NCI-H69 (cell line): ENCODE measurements at regions not wholly inside any gene's neighbourhood (a gene's known extent, or its start where the extent isn't known, plus 50 kb on each side); places are given as distances from the start of the nearest gene placed in this dataset.

Experiments used
- DNase-seq: peaks from one replicate; lab custom pipeline; 2025; lab: John Stamatoyannopoulos, UW

GRCh38 chr7:126378642-126379041 is 874.1 kb downstream of the GRM8 start:
- no peak for DNase-seq

DNA sequence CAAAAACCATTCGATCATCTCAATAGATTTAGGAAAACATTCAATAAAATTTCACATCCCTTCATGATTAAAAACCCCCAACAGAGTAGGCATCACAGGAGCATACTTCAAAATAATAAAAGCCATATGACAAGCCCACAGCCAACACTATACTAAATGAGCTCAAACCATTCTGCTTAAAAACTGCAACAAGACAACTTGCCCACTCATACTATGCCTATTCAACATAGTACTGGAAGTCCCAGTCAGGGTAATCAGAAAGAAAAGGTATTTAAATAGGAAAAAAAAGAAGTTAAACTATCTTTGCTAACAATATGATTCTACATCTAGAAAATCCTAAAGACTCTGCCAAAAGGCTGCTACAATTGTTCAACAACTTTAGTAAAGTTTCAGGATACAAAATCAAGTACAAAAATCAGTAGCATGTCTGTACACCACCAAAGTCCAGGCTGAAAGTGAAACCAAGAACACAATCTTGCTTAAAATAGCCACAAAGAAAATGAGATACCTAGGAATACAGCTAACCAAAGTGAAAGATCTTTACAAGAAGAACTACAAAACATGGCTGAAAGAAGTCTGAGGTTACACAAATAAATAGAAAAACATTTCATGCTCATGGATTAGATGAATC is 882.6 kb downstream of the GRM8 start:
- DNase-seq: no peak

GRCh38 chr7:126362746-126363145 is 890.0 kb downstream of the GRM8 start:
- peak; percentile 95 for DNase-seq

DNA sequence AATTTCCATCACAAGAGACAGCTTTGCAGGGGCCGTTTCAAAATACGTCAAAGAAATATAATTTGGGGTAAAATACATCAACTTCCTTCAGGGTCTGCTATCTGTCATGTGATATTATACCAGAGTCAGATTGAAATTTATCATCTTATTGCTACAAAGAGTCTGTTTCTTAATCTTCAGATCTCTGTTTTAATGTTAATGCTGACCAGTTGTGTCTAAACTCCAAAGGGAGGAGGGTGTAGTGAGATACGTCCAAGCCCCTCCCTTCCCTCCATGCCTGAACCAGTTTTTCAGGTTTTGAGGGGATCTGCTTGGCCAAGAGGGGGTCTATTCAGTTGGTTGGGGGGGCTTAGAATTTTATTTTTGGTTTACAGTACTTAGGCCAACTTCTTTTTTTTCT is 891.6 kb downstream of the GRM8 start:
- DNase-seq: no peak

- no peak for DNase-seq
Measured at GRCh38 chr7:126339813-126340212, 912.9 kb downstream of the GRM8 start.

DNA sequence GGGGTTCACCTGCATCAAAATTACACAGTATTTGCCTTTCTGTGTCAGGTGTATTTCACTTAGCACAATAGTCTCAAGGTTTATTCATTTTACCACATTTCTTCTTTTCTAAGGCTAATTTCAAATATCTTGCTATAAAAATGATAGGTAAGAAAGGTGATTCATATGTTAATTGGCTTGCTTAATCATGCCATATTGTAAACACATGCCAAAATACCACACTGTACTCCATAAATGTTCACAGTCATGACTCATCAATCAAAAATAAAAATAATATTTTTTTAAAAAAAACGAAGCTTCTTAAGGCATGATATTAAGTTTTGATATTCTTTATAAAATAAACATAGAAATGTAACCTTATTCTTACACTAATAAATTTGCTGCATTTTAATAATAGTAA is 947.1 kb downstream of the GRM8 start:
- no peak for DNase-seq

DNA sequence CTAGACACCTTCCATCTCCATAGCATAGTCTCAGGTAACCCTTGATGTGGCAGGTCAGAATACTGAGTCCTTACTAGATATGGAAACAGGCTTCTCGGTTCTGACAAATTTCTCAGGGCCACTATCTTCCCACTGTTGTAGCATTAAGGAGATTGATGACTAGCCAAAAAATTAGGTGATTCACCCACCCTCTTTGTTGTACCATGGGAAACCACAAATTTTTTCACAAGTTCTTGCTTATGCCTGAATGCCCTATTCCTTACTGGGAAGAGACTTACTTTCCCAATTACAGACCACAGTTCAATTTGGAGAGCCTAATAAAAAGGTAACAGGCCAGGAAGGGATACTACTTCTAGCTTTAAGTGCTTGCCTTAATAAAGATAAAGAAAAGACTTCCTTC is 948.8 kb downstream of the GRM8 start:
- no peak for DNase-seq

DNA sequence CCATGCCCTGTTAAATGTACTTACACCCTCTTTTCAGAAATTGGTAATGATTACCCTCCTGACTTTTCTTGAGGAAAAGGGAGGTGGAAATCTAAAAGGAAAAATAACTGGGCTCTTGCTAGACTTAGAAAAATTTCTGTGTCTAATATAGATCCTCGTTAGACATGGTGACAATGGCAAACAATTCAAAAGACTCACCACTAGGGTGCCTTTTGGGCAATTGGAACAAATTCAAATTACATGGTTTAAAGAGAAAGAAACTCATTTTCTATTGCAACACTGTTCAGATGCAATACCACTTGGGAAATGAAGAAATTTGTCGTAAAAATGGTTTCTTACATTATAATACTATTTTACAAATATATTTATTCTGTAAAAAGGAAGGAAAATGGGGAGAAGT is 950.1 kb downstream of the GRM8 start:
- DNase-seq: peak; percentile 28

DNA sequence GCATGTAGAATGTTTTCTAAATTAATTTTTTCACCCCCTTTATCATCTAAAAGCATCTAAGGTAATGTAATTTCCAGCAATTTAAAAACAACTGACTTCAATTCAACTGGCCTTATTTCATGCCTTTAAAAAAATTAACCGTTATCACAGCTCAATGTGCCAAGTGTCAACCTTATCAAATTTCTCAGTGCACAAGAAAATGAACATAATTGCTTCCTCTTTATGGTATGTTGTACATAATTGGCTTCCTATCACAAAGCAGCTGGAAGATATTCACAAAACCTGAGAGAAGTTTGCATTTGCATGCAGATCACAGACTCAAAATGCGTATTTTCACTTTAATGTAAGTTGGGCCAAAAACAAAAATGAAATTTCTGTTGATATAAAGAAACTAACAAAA is 966.4 kb downstream of the GRM8 start:
- peak; percentile 29 for DNase-seq

GRCh38 chr7:126236261-126236660 is 1016.5 kb downstream of the GRM8 start:
- DNase-seq: no peak

GRCh38 chr7:126228356-126229061 is 1024.2 kb downstream of the GRM8 start:
- DNase-seq: peak; percentile 47

DNA sequence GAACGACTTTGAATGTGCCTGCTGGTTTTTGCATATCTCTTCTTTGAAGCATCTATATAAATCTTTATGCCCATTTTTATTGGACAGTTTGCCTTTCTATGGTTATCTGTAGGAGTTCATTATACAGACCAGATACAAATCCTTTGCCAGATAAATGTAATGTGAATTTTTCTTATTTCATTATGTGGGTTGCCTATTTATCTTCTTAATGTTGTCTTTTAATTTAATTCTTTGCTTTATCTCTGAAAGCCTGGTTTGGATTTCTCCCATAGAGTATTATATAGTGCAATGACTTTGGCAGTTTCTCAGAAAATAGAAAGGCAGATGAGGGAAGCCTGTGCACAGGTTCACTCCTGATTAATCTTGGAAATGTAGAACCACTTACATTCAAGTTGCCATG is 1025.1 kb downstream of the GRM8 start:
- DNase-seq: no peak

DNA sequence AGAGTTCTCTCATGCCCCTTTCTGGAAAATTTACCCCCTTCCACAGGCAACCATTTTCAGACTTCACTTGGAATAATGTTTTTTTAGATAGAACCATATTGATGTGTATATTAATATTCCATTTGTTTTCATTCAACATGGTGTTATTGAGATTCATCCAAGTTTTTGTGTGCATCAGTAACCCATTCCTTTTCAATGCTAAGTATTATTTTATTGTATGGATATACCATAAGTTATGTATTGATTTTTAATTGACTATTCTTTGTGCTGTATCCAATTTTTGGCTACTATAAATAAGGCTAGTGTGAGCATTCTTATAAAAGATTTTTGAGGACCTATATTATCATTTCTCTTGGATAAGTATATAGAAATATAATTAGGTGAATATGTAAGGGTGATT is 1025.7 kb downstream of the GRM8 start:
- DNase-seq: no peak

GRCh38 chr7:126223729-126224128 is 1029.0 kb downstream of the GRM8 start:
- DNase-seq: no peak

DNA sequence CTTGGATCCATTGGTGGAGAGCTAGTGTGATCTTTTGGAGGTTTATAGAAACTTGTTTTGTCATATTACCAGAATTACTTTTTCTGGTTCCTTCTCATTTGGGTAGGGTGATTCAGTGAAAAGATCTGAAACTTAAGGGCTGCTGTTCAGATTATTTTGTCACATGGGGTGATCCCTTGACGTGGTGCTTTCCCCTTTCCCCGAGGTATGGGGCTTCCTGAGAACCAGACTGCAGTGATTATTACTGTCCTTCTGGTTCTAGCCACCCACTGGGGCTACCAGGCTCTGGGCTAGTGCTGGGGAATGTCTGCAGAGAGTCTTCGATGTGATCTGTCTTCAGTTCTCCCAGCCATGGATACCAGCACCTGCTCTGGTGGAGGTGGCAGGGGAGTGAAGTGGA is 1030.0 kb downstream of the GRM8 start:
- no peak for DNase-seq

- DNase-seq: peak; percentile 91
Measured at GRCh38 chr7:126215785-126216184, 1037.0 kb downstream of the GRM8 start.

DNA sequence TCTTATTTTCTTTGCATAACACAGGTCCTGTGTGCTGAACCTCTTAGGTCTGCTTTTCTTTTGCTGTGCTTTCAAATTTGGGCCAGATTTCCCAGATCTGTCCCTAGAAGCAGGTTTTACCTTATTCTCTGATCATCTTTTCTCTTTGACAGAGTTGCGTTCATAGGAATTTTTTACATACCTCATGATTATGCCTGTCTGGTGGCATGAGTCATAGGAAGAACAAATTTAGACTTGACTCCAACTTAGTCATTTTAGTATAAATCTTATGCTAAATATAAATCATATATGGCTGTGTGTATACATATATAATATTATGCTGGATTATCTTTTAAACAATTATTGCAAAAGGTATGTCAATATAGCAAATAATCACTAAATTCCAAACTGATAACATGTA is 1038.9 kb downstream of the GRM8 start:
- no peak for DNase-seq

DNA sequence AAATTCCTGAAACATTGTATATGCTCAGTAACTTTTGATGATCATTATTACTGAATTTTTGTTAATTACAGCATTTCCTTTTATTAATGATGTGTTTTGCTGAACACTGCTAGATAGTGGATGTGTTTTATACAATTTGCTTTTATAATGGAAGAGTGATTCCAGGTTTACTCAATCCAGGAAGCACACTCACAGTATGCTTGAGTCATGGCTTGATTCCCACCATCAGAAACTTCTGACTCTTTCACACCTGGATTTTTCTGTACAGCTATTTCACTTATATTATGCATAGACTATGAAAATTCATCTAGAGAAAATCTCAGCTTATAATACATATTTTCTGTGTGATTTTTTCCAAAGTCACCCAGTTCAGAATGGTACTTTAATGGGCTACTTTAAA is 1040.9 kb downstream of the GRM8 start:
- DNase-seq: no peak

DNA sequence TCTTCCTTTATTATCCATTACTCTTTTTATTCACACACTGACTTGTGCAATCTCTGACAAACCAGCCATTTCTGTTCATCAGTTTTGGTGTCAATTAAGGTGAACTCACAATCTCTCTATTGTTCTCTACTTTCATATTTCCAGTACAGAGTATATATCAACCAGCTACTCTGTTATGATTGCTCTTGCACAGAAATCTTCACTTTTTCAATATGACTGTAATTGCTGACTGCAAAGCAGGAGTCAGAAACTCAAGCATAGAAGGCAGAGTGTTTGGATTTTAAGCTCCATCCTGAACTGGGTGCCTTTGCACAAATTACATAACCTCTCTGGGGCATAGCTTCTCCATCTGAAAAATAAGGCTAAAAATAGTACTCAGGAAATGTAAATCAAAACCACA is 1042.0 kb downstream of the GRM8 start:
- no peak for DNase-seq

DNA sequence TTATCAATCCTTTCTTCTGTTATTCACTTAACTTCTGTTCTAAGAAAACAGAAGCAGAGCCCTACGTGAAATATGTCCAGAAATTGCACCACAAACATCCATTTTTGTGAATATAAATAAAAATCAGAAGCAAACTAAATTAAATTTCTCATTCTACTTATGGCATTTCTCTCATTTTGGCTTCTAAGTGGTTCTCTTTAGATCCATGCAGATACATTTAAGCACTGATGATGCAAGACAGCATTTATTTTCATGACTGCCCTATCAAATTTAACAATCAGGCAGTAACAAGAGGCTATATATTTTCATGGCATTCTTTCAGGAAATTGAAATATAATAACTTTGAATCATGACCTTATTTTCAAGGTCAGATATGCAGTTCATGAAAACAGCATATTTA is 1049.6 kb downstream of the GRM8 start:
- DNase-seq: peak; percentile 41

DNA sequence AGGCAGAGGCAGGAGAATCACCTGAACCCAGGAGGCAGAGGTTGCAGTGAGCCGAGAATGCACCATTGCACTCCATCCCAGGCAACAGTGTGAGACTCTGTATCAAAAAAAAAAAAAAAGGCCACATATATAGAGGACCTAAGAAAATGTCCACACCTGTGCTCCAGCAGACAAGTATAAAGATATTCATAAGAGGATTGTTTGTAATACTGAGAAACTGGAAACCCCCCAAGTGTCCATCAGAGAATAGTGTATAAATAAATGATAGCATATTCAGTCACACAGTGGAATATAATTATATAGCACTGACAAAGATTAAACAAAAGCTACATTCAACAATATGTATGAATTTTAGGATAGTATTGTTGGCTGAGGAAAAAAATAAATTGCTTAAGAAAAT is 1050.6 kb downstream of the GRM8 start:
- DNase-seq: peak; percentile 43

GRCh38 chr7:126185959-126186580 is 1066.7 kb downstream of the GRM8 start:
- peak; percentile 98 for DNase-seq

- no peak for DNase-seq
Measured at GRCh38 chr7:126179916-126180315, 1072.8 kb downstream of the GRM8 start.

DNA sequence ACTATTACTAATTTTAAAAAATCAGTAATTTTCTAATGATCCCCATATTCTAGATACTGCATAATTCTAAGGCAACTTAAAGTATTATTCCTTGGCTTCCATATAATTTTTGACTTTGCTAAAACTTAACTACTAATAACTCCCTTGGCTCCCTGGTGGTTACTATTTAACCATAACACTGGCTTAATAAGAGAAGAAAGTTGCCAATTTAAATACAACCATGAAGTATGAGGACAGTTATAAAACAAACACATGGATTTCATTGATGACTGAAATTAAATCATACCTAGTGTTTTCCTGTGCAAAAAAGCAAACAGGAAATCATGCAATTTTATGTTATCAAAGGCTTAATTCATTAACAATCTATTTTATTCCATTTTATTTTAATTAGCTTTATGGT is 1073.9 kb downstream of the GRM8 start:
- DNase-seq: no peak
